ENCODE measurements at regions not wholly inside any gene's neighbourhood (a gene's known extent, or its start where the extent isn't known, plus 50 kb on each side); places are given as distances from the start of the nearest gene placed in this dataset.

DNA sequence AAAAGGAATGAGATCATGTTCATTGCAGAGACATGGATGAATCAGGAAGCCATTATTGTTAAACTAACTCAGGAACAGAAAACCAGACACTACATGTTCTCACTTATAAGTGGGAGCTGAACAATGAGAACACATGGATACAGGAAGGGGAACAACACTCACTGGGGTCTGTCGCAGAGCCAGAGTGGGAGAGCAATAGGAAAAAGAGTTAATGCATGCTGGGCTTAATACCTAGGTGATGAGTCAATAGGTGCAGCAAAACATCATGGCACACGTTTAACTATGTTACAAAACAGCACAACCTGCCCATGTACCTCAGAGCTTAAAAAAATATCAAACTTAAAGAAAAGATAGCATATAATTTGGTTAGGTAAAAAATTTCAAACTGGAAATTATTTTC is 281.4 kb downstream of the PABPC4L start:
- Mint-ChIP-seq H3K4me3 (no peak overlapping the region), H3K27me3 (no peaks in the 10 kb centered on the region), H3K9me3 (peaks cover 0 to 8% (median 5%) of the 10 kb centered on the region in 7 donors), H3K36me3 (no peaks in the 10 kb centered on the region), H3K4me1 (no peaks in the 10 kb centered on the region), H3K27ac (no peak overlapping the region)
- no peak for ATAC-seq (ENCODE audit: low read depth in 2 of 2)
- DNase-seq, result no peak

DNA sequence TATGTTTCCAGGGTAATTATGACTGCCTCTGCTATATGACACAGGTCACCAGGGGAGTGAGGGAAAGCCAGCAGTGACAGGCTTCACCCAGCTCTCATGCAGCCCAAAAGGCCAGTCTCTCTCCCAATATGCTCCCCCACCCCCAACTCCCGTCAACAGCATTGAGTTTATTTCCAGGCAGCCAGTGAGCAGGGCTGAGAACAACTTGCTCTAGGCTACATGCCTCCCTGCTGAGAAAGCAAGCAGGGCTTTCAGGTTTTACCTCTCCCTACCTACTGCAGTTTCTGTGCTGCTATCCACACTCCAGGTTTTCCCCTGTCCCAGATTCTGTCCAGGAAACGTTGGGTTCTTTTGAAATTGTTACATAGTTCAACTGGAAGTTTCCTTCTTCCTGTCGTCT is 291.4 kb downstream of the PABPC4L start:
- Mint-ChIP-seq H3K36me3 (no peaks in the 10 kb centered on the region), H3K27ac (no peak overlapping the region), H3K27me3 (no peaks in the 10 kb centered on the region), H3K9me3 (peaks cover 0 to 11% (median 2%) of the 10 kb centered on the region in 7 donors), H3K4me3 (no peak overlapping the region), H3K4me1 (no peaks in the 10 kb centered on the region)
- no peak for ATAC-seq (ENCODE audit: low read depth in 2 of 2)
- DNase-seq, result no peak

DNA sequence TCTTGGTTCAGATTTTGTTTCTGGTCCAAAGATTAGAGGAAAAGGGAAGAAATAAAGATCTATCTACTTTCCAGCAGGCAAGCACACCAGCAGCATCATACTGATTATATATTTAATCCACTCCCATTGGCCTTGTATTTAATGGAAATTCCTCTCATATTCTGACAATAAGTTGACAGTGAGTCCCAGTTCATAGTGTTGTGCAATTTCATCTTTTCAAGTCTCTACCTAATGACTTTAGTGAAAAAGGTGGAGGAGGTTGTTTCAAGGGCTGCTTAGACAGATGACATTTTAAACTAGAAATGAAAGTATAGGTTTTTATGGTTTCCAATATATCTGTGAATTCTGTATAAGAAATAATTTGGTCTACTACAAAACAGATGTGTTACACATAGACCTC is 298.6 kb downstream of the PABPC4L start:
- Mint-ChIP-seq H3K27ac (no peak overlapping the region), H3K4me1 (no peaks in the 10 kb centered on the region), H3K27me3 (no peaks in the 10 kb centered on the region)

DNA sequence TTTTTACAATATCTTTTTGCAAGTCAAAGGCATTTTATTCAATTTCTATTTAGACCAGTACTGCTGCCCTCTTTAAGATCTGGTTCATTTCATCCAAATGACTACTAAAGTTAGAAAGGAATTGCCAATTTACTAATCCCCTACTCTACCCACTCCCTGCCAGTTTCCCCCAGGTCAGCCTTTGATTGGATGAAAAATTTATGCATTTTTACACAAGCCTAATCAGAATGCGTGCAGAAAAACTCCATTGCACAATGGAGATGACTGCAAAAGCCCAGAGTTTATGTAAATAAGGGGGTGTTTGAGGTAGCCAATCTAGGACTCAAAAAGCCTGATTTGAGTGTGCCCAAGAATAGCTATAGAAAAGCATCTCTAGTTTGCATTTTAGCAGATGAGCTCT is 310.6 kb downstream of the PABPC4L start:
- Mint-ChIP-seq H3K9me3 (peaks cover 0 to 4% (median 0%) of the 10 kb centered on the region in 7 donors), H3K4me3 (no peak overlapping the region), H3K4me1 (no peaks in the 10 kb centered on the region), H3K36me3 (no peaks in the 10 kb centered on the region), H3K27me3 (no peaks in the 10 kb centered on the region), H3K27ac (no peak overlapping the region)
- ATAC-seq (ENCODE audit: low read depth in 2 of 2) (no peak), DNase-seq (no peak)

More for the DNA sequence above, 298.6 kb downstream of the PABPC4L start:
- no peak for ATAC-seq (ENCODE audit: low read depth in 2 of 2)
- DNase-seq, result no peak
- H3K9me3 Mint-ChIP-seq, result peaks cover 0 to 9% (median 0%) of the 10 kb centered on the region in 7 donors
- H3K4me3 Mint-ChIP-seq, result no peak overlapping the region
- H3K36me3 Mint-ChIP-seq, result no peaks in the 10 kb centered on the region

DNA sequence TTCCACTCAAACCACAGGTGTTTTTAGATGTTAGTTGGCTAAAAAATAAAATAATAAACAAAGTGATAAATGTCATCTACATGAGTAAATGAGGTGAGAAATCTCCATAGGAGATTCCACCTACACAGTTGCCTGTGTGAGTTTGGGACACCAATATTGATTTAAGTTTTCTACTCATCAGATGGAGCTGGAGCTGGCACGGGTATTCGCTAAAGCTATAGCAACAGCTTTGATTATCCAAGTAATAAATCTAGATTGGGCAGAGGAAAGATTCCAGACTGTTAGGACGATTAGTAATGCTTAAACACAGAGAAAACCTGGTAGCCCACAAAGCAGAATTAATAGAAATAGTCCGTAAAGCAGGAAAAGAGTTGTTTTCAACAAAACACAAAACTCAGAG is 313.9 kb downstream of the PABPC4L start:
- Mint-ChIP-seq H3K4me1 (no peaks in the 10 kb centered on the region), H3K4me3 (no peak overlapping the region), H3K27me3 (no peaks in the 10 kb centered on the region), H3K27ac (no peak overlapping the region), H3K9me3 (peaks cover 0 to 4% (median 0%) of the 10 kb centered on the region in 7 donors), H3K36me3 (no peaks in the 10 kb centered on the region)
- DNase-seq (no peak), ATAC-seq (ENCODE audit: low read depth in 2 of 2) (no peak)

DNA sequence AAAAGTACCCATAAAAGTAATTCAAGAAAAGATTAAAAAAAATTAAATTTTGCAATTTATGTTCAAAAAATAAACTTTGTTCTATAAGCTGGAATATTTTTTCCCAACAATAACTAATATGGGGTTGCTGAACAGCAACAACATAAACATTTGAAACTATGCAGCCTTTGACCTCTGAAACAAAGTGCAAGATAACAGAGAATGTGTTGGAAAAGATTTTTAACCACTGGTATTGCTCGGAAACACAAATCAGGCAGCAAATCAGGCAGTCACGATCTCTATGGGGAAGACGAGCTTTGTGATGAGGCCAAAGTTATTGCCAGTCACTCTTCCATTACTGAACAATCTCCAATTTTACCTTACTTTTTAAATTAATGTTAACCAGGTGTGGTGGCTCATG is 332.1 kb downstream of the PABPC4L start:
- H3K27ac Mint-ChIP-seq, result no peak overlapping the region
- no peaks in the 10 kb centered on the region for H3K27me3 Mint-ChIP-seq
- DNase-seq (no peak), ATAC-seq (ENCODE audit: low read depth in 2 of 2) (no peak)
- peaks cover 0 to 6% (median 0%) of the 10 kb centered on the region in 7 donors for H3K9me3 Mint-ChIP-seq
- H3K36me3 Mint-ChIP-seq, result no peaks in the 10 kb centered on the region
- no peaks in the 10 kb centered on the region for H3K4me1 Mint-ChIP-seq
- H3K4me3 Mint-ChIP-seq, result no peak overlapping the region

DNA sequence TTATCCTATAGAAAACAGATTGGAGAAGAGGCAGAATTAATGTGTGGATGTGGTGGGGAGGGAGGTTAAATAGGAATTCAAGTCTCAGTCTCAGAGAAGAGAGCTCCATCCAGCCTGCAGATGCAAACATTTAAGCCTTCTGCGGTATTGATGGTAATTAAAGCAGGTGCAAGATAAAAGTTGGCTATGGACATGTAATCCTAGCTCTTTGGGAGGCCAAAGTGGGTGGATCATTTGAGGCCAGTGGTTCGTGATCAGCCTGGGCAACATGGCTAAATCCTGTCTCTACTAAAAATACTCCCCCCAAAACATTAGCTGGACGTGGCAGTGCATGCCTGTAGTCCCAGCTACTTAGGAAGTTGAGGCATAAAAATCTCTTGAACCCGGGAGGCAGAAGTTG is 332.7 kb downstream of the PABPC4L start:
- ATAC-seq (ENCODE audit: low read depth in 2 of 2) (no peak), DNase-seq (no peak)
- Mint-ChIP-seq H3K36me3 (no peaks in the 10 kb centered on the region), H3K4me3 (peak overlapping the region in 1 of 8 donors; percentile 24), H3K9me3 (peaks cover 0 to 6% (median 0%) of the 10 kb centered on the region in 7 donors), H3K27me3 (no peaks in the 10 kb centered on the region), H3K27ac (no peak overlapping the region), H3K4me1 (no peaks in the 10 kb centered on the region)

DNA sequence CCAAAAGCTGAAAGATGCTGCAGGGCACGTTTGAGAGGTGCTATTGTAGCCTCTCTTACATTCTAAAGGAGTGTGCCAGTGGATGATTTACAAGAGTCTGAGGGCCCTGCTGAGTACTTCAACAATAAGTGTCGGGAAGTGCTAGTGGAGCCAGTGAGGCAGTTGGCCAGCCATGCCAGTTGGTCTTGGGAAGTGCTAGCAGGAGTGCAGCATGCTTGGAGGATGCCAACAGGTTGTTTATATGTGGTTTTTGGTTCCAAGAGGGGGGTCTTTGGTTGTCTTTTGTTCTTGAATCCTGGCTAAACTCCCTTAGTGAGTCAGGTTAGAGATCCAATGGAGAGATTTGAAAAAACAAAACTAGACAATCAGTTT is 335.3 kb downstream of the PABPC4L start:
- ATAC-seq (ENCODE audit: low read depth in 2 of 2), result no peak
- Mint-ChIP-seq H3K4me1 (no peaks in the 10 kb centered on the region), H3K27ac (no peak overlapping the region), H3K9me3 (peaks cover 0 to 6% (median 0%) of the 10 kb centered on the region in 7 donors), H3K36me3 (no peaks in the 10 kb centered on the region), H3K27me3 (no peaks in the 10 kb centered on the region), H3K4me3 (no peak overlapping the region)
- no peak for DNase-seq

DNA sequence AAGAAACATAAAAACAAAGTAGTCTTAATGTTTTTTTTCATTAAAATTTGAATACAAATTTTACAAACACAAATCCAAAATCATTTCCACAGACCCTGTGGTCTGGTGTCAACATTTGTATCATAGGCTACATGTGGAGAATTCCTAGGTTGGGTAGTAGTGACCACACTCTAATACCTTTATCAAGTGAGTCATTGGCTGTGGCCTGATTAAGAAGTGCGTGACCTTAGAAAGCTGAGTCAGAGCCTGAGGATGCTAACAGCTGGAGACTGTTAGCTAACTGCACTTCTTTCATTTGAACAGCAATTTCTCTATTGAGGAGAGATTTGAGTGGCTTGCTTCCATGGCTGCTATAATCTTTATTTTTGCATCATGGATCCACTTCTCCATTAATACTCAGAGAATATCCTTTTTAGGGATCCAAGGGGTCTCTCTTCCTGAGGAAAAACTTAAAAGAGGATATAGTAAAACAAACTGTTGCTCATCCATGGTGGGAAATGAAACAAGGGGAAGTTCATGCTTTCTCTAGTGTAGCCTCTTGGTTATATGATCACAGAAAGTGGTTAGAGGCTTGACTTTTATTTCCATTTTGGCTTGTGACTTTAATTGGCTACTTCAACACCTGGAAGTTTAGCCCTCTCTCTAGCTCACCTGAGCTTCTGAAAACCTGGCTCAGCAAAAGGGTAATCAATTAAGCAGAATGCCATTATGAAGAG is 335.8 kb downstream of the PABPC4L start:
- Mint-ChIP-seq H3K4me3 (no peak overlapping the region), H3K27me3 (no peaks in the 10 kb centered on the region), H3K36me3 (no peaks in the 10 kb centered on the region), H3K9me3 (peaks cover 0 to 6% (median 0%) of the 10 kb centered on the region in 7 donors), H3K27ac (no peak overlapping the region), H3K4me1 (no peaks in the 10 kb centered on the region)
- DNase-seq (no peak), ATAC-seq (ENCODE audit: low read depth in 2 of 2) (no peak)

DNA sequence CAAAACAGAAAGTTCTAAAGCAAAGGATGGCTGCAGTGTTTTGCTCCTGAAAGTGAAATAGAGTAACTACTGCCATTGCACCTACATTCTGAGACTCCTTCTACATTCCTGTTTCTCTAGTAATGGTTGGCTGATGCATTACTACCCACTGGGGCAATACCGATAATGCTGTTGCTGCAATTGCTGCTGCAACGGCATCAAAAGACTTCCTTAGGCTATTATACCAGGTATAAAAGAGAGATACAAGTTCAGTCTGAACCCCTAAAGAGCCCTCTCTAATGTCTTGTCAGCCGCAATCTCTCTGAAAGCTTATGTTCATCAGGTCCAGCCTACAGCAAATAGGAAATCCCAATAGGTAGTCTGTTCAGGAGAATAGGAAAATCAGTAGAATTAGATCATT is 338.4 kb downstream of the PABPC4L start:
- Mint-ChIP-seq H3K27me3 (no peaks in the 10 kb centered on the region), H3K4me3 (no peak overlapping the region), H3K4me1 (no peaks in the 10 kb centered on the region), H3K27ac (no peak overlapping the region), H3K9me3 (peaks cover 0 to 4% (median 0%) of the 10 kb centered on the region in 7 donors), H3K36me3 (no peaks in the 10 kb centered on the region)
- ATAC-seq (ENCODE audit: low read depth in 2 of 2) (no peak), DNase-seq (no peak)

DNA sequence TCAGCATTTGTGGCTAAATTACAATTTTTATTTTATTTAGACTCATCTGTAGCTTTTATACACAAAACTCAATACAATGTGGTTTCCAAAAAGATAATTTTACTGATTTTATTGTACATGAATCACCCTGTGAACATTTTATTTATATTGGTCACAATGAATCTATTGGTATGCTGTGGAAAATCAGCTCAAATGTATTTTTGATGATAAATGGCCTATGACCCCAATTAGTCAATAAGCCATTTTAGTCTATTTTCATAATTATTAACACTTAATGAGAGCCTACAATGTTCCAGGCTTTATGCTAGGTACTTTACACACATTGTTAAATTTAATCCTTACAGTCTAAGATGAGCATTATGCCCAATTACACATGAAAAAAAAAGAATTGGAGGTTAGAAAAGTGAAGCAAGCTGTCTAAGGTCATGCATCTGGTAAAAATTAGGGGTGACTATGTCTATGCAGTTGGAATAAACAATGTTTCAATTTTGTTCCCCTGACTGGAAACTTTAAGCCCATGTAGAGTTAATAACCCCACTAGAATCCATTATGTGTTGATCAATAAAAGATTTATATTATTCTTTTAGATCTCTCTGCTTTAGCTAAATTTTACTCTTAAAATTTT is 344.7 kb downstream of the PABPC4L start:
- no peaks in the 10 kb centered on the region for H3K4me1 Mint-ChIP-seq
- no peak overlapping the region for H3K27ac Mint-ChIP-seq
- H3K27me3 Mint-ChIP-seq, result no peaks in the 10 kb centered on the region
- ATAC-seq (ENCODE audit: low read depth in 2 of 2) (no peak), DNase-seq (no peak)
- no peak overlapping the region for H3K4me3 Mint-ChIP-seq
- no peaks in the 10 kb centered on the region for H3K9me3 Mint-ChIP-seq
- no peaks in the 10 kb centered on the region for H3K36me3 Mint-ChIP-seq

DNA sequence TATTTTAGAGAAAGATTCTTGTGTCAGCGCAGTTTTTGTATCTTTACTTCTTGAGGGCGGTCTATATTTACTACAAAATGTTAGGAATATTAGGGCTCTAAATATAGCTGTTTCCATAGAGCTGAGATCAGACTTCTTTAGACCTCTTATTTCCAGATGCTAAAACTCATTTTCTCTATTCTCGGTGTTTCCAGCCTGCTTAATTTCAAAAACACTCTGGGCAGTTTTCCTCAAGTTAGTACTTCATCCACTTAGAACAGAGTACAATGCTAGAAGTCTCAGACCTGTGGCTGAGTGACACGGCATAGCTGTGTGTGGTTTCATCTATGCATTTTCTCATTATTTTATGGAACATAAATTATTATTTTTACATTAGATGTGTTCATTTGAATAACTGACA is 346.6 kb downstream of the PABPC4L start:
- ATAC-seq (ENCODE audit: low read depth in 2 of 2) (no peak), DNase-seq (no peak)
- H3K9me3 Mint-ChIP-seq, result no peaks in the 10 kb centered on the region
- H3K27ac Mint-ChIP-seq, result no peak overlapping the region
- H3K36me3 Mint-ChIP-seq, result no peaks in the 10 kb centered on the region
- no peaks in the 10 kb centered on the region for H3K4me1 Mint-ChIP-seq
- no peaks in the 10 kb centered on the region for H3K27me3 Mint-ChIP-seq
- H3K4me3 Mint-ChIP-seq, result no peak overlapping the region

DNA sequence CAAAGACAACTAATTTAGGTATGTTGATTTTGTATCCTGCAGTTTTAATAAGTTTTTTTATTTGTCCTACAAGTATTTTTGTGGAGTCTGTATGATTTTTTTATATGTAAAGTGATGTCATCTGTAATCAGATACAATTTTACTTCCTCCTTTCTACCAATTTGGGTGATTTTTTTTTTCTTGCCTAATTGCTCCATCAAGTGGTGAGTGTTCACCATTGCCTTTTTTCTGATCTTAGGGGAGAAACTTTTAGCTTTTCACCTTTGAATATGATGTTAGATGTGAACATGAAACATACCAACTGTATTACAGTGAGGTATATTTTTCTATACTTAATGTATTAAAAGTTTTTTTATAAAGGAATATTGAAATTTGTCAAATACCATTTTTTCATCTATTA is 362.3 kb downstream of the PABPC4L start:
- ATAC-seq (ENCODE audit: low read depth in 2 of 2), result no peak
- Mint-ChIP-seq H3K4me3 (no peak overlapping the region), H3K27ac (no peak overlapping the region), H3K9me3 (peaks cover 7 to 30% (median 10%) of the 10 kb centered on the region in 7 donors), H3K4me1 (no peaks in the 10 kb centered on the region), H3K36me3 (peaks cover 0 to 11% of the 10 kb centered on the region in 2 donors), H3K27me3 (no peaks in the 10 kb centered on the region)
- no peak for DNase-seq

DNA sequence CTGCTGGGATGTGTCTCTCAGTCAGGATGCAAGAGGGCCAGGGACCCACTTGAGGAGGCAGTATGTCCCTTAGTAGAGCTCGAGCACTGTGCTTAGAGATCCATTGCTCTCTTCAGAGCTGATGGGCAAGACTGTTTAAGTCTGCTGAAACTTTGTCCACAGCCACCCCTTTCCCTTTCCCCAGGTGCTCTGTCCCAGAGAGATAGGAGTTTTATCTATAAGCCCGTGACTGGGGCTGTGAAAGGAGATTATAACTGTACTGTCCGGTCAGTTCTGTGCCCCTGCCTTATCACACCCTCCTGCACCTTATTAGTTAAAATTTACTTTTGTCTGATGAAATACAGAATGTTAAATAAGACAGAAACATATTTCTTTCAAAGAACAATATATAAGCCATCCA is 378.4 kb downstream of the PABPC4L start:
- DNase-seq (no peak), ATAC-seq (ENCODE audit: low read depth in 2 of 2) (no peak)
- H3K27ac Mint-ChIP-seq, result no peak overlapping the region
- H3K36me3 Mint-ChIP-seq, result no peaks in the 10 kb centered on the region
- H3K4me1 Mint-ChIP-seq, result no peaks in the 10 kb centered on the region
- peaks cover 0 to 6% (median 2%) of the 10 kb centered on the region in 7 donors for H3K9me3 Mint-ChIP-seq
- no peaks in the 10 kb centered on the region for H3K27me3 Mint-ChIP-seq
- no peak overlapping the region for H3K4me3 Mint-ChIP-seq
